ENCODE measurements at regions not wholly inside any gene's neighbourhood (a gene's known extent, or its start where the extent isn't known, plus 50 kb on each side); places are given as distances from the start of the nearest gene placed in this dataset.

DNA sequence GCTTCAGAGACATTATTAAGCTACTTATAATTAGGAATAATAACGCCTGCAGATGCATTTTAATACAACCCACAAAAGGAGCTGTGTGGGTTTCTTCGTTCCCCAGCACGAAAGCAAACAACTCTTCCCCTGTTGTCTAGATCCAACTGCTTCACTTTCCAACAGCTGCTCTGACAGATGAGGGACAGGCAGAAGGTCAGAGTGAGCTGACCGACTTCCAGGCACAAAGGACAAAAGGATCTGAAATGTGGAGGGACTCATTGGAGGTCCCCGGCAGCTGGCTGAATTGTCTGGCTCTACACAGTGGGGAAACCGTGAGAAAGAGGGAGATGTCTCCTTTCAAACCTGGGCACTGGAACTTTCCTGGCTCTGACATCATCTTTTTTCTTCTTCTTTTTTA, 79.1 kb upstream of the ALDH1B1 start:
- no peak for DNase-seq (ENCODE audit: low read depth)

DNA sequence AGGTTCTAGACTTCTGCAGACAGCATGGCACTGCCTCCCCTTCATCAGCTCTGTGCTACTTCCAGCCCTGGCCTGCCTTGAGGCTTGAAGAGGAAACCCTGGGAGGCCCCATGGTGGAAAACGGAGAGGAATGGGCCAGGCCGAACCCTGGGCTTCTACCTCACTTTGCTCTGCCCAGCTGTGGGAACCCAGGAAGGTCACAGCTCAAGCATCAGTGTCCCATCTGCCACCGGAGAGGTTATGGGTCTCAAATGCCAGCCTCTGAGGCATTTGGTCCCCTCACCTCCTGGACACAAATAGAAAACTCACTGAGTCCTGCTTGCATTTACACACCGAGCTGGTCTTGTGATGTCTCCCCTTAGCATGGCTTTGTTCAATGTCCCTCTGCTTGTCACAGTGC, 80.1 kb upstream of the ALDH1B1 start:
- DNase-seq (ENCODE audit: low read depth) = no peak

DNA sequence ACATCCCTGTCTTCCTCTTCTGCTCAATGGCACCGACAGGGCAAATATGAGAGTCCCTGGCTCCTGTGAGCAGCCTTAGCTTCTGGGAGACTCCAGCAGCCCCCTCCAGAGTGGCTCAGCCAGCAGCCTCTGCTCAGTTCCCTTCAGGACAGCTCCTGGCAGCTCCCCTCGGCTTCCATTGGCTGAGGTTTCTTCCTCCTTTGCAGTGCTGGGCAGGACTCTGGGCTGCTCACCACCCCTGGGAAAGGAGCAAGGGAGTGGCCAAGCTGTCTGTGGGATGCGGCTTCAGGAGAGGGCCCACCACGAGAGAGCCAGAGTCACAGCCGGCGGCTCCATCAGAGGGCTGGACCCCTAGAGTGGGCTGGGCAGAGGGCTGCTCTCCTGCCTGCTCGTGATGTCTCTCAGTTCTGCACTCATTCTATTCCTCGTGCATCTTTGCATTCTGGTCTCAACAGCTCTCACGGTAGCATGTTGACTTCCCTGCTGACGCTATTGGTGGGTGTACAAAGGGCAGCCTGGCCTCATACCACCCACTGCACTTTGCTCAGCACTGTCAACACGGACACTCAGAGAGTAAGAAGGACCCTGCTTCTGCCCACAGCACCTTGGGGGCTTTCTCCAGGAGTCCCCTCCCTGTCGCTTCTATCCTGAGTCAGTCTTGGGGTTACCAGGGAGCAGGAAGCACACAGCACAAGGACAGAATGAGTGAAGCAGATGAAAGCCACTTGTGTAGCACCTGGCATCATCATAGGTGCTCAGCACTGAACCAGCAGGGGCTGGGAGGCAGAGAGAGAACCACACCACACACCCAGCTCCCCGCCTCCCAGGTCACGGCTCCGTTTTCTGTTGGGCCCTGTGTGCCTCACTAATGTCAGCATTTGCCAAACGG, 80.9 kb upstream of the ALDH1B1 start:
- DNase-seq (ENCODE audit: low read depth) = no peak

DNA sequence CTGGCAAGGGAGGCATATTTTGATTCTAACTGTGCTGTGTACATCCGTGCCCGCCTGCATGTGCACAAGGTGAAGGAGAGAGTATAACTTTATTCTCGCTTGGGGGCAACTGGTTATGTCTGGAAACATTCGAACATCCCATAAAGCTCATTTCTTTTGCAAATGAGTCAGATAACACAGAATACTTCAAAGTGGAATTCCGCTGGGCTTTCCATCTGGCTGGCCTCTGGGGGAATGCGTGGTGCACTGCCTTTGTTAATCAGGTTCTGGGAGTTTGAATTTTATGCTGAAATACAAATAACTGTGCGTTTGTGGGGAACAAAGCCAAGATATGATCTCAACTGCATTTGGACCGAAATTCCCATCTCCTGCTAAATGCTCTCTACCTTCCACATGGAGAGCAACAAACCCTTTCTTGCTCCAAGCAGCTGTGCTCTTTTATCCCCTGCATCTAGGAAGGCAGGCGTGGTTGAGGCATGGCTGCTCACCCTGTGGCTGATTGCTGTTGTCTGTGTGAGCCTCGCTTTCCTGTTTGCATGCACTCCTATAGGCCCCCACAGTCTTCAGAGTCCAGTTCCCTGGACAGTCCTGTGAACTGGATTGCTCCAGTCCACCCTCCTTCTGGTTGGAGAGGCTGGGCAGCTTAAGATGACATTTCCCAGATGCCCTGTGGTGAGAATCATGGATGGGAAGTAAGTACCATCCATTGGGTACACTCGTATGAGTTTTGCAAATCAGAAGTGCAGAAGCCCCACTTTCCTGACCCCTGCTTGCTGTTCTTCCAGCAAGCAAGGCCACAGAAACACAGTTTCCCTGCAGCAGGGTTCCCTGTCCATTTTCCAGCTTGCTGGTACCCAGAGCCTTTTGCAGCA, 82.9 kb upstream of the ALDH1B1 start:
- DNase-seq (ENCODE audit: low read depth) = no peak

DNA sequence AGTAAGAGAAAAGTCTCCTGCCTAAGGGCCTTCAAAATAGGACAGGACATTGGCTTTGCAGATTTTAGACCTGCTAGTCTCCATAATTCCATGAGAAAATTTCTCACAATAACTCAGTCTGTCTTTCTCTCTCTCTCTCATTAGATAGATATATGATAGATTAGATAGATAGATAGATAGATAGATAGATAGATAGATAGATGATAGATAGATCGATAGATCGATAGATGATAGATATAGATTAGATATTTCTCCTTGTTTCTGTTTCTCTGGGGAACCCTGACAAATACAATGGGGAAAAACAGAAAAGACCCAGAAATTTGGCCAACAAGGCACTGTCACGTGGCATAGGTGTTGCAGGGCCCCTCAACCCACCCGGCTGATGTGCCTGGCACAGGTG, 84.4 kb upstream of the ALDH1B1 start:
- DNase-seq (ENCODE audit: low read depth) = no peak

DNA sequence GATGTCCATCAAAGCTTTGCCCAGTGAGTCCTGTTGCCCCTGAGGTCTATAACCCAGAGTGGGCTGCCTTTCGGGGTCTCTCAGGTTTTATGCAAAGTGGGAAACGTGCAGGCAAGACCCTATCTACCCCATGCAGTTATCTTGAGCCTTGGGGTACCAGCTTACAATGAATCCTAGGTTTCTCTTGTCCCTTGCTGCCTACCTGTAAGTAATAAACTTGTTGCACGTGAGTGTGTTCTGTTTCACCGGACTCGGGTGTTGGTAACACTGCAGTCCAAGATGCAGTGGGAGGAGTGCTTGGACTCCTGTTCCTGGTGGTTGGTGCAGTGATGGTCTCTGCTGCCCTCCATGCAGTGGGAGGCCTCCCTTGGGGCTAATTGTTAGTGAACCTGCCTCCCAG, 85.6 kb upstream of the ALDH1B1 start:
- no peak for DNase-seq (ENCODE audit: low read depth)

DNA sequence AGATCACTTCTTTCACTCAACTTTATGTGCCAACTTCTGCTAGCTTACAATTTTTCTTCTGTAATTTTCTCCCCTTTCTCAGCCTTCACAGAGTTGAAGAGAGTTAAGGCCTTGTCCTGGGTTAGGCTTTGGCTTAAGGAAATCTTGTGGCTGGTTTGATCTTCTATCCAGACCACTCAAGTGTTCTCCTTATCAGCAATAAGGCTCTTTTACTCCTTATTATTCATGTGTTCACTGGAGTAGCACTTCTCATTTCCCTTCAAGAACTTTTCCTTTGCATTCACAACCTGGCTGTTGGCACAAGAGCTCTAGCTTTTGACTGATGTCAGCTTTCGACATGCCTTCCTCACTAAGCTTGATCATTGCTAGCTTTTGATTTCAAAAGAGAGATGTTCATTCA, 86.9 kb upstream of the ALDH1B1 start:
- DNase-seq (ENCODE audit: low read depth) = no peak

DNA sequence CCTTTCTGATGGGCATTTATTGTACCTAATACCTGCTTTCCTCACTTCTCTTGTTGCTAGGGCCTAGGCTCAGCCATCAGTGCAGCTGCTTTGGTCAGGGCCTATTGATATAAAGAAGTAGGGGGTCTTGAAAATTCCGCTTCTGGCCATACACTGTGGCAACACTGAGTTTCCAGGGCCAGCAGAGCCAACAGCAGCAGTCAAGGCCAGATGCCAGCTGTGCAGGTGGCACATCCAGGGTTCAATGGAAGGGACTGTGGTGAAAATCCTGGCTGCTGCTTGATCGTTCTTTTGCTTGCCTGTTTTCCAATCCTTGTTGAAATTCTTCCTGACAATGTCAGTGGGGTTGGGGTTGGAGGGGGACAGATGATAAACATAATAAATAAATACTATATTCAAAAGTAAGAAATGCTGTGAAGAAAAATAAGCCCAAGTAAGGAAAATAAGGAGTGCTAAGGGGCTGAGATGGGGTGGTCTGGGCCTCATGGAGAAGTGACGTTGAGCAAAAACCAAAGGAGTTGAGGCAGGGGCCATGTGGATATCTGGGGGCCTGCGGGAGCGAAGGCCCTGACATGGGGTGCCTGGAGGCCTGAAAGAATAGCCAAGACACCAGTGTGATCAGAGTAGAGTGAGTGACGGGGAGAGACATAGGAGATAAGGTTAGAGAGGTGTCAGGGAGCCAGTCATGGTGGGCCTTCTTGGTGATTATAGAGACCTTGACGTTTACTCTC, 91.0 kb upstream of the ALDH1B1 start:
- DNase-seq (ENCODE audit: low read depth) = no peak

DNA sequence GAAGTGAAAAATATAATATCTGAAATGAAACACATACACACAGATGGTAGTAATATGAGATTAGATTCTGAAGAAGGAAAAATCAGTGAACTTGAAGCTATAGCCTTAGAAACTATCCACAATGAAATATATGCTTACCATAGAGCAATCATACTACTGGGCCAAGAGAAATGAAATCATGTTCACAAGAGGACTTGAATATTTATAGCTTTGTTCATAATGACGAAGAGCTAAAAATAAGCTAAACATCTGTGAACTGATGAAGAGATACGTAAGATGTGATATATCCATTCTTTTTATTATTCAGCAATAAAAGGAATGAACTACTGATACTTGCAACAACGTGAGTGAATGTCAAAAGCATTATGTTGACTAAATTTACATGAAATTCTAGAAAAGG, 92.6 kb upstream of the ALDH1B1 start:
- DNase-seq (ENCODE audit: low read depth) = no peak

DNA sequence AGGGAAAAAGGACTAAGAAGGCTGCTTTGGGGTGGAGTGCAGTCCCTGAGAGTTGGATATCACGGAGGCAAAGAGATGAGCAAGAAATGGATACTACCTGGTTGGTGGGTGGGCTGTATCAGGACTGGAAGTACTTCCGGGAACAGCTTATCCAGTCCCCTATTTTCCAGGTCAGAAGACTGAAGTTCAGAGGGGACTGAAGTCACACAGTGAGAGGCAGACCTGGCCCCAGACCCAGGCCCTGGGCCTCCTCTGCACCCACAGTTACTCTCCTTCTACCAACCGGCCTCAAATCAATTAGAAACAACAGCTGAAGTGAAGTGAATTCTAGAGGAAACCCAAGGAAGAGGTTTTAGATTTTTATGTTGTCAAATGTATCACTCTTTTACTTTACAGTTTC, 93.6 kb upstream of the ALDH1B1 start:
- no peak for DNase-seq (ENCODE audit: low read depth)

DNA sequence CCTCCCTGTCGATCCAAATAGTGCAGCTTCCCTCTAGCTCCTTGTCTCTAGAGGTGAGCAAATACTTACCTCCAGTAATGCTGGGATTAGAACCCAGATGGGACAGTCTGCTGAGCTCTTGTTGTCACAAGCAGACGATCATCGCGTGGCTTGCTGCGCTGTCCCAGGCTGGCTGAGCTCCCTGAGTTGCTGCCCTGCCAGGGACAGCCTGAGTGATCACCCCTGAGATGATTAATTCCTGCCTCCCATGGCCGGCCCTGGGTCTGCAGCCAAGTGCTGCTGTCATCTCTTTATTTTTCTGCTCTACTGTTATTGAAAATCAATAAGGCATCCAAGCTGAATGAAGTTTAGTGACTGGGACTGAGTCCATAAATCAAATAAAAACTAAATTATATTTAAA, 94.0 kb upstream of the ALDH1B1 start:
- DNase-seq (ENCODE audit: low read depth) = no peak

DNA sequence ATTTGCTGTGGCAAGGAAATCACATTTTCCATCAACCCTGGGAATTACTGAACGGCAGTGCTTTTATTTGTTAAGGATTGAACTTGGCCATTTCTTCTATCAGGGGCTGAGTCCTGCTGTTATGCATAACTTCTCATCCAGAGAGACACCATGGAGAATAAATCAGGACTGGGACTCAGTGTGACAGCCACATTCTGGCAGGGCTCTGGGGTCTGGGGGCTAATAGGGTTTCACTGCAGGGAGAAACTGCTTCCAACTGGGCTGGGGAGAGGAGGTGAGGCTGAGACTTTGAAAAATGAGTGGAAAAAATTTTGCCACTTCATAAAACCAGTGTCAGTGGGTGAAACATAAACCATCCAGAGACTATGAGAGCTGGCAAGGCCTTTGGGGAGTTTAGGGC, 95.7 kb upstream of the ALDH1B1 start:
- DNase-seq (ENCODE audit: low read depth) = no peak

DNA sequence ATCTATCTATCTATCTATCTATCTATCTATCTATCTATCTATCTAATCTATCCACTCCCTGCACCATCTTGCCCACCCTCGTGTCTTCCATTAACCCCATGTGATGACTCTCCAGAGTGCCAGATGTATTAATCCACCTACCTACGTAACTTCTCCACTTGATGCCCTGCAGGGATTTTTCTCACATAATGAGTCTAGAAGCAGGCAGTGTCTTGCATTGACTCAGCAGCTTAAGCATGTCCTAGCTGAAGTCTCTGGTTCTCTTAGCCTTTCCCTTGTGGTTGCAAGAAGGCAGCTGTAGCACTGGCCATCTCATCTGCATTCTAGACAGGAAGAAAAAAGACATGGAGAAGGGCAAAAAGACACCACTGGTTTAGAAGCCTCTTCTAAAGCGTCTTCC, 96.7 kb upstream of the ALDH1B1 start:
- no peak for DNase-seq (ENCODE audit: low read depth)

DNA sequence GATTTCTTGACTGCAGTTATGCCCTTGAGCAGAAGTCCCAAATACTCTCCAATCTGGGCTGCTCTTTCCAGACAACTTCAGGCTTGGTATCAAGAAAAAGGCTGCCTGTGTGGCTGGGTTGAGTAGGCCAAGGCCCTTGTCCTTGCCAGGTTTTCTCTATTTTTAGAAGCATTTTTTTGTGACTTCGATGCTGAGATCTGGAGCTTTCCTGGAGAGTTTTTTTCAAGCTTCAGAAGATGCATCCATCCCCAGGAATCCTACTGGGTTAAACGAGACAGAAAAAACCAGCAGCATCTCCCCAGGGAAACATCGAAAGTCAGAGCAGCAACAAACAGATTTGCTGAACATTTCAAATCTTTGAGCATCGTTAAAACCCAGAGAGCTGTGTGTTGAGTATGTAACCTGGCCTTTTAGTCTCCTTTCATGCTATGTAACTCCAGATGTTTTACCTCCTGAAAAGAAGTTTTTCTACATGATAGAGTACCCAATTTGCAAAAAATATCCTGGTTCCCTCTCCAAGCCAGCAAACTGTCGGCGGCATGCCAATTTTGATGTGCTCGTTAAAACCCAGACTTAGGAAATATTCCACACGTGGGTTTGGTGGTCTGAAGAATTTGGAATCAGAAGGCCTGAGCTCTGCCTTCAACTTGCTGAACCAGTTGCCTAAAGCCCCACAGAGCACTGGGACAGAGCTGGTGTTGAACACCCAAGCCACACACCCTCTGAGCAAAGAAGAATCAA, 98.1 kb upstream of the ALDH1B1 start:
- no peak for DNase-seq (ENCODE audit: low read depth)

DNA sequence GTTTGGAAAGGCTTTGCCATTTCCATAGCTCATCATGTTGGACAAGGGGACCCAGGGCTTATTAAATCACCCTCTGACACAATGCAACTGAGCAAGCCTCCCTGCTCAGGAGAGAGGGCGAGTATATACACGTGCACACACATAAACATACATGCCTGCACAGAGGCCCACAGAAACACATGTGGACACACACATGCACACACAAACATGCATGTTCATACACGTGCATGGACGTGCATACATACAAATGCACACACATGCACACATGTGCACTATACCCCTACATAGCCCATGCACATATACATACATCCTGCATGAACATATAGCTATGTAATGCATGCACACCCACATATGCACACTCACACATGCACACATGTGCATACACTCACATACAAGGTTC, 99.5 kb upstream of the ALDH1B1 start:
- no peak for DNase-seq (ENCODE audit: low read depth)

DNA sequence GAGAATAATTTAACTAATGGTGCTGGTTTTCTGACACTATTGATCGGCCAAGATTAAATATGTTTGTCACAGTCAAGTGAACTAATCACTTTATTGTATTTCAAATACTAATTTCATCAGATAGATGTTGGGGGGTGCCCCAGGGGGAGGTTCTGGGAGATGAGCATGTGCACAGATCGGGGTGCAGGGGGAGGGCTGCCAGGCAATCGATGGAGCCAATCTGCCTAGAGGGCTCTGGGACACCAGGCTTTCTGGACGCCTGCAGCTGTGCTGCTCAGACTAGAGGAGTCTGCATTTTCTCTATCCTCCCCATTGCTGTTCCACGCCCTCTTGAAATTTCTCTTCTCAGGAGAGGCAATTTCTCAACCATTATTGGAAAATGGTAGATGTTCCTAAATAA, 100.0 kb upstream of the ALDH1B1 start:
- DNase-seq (ENCODE audit: low read depth) = no peak

DNA sequence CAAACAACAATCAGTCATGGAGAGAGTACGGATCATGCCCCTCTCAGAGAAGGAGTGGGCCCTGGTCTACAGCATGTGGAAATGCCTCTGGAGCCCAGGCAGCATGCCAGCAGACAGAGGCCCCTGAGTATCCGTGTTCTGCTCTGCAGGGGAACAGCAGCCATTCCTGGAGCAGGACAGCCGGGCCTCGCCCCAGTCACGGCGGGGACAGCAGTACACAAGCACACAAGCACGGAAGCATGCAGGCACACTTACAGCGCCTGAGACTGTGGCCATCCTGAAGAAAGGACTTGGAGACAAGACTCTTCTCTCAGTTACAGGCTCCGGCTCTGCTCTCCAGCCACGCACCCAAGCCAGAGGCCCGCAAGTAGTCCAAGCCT, 102.6 kb upstream of the ALDH1B1 start:
- DNase-seq (ENCODE audit: low read depth) = no peak

DNA sequence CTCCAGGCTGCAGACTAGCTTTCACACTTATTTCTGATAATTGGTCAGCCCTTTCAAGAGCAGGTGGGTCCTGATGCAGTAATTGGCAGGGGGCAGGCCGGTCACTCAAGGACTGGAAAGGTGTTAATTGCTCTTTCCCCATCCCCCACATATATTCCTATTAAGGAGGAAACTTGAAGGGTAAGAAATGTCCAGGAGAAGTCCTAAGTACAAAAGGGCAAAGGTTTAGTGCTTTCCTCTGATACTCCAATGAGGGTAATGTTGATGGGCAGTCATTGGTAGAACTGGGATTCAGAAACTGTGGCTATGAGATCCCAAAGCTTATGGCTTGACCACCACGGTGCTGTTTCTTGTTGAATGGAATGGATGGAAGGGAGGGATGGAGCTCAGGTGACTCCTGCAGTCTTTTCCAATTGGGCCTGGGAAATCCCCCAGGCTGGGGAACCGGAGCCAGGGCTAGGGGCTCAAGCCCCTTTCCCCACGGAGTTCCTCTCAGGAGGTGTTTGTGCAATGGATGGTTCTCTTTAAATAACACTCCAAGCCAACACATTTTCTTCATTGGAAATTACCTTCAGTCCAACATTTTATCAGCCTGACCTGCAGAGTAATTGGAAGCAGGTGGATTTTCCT, 103.2 kb upstream of the ALDH1B1 start:
- DNase-seq (ENCODE audit: low read depth) = no peak

DNA sequence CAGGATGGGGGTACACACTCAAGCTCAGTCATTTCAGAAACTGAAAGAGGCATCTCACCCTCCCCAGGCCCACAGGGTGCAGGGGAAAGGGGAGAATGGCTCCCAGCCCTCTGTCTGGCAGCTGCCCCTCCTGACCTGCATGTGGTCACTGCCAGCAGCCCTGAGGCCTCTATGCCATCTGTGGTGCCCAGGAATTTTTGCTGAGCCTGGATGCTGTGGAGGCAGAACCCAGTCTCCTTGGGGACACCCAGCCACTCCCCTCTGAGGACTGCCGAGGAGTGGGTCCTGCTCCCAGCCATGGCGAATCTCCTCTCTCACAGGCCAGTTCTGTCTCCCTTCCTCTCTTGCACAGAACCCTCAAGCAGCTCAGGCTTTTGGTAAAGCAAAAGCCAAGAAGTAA, 104.0 kb upstream of the ALDH1B1 start:
- DNase-seq (ENCODE audit: low read depth) = no peak

DNA sequence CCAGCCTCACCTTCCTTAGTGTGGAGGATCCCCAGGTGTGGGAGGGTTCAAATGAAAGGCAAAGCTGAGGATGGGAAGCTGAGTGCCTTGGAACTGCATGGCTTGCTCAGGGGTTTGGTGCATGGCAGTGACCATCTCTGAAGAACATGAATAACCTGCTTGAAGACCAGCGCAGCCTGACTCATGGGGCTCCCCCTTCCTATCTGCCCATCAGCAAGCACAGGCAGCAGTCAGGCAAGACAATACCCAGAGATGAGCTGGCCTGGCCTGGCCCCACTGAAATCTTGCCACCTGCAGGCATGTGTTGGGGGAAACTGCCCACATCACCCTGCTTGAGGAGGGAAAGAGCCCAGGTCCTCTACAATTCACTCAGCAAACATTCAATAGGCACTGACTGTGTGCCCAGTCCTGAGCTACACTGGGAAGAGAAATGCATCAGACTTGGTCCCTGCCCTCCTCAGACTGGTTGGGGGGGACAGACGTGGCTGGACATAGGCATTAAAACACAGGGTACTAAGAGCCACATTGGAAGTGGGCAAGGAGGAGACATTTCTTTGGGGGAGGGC, 105.0 kb upstream of the ALDH1B1 start:
- no peak for DNase-seq (ENCODE audit: low read depth)

DNA sequence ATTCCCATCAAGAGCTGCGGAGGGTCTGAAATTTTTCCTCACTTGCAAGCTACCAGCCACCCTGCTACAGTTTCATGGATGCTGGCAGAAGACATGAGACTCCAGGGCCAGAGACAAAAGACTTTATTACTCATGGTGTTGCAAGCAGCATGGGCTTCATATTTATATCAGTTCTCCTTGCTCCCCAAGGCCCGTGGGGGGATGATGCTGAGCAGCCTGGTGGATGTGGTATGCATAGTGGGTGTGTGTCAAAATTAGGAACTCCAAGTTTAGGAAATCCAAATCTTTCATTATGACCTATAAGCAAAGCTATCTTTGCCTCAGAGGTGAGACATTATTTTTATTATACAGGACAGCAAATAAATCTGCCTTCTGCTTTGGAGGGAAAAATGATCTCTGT, 105.7 kb upstream of the ALDH1B1 start:
- no peak for DNase-seq (ENCODE audit: low read depth)
